Heart left ventricle (tissue), 16 donors: ENCODE measurements at regions not wholly inside any gene's neighbourhood (a gene's known extent, or its start where the extent isn't known, plus 50 kb on each side); places are given as distances from the start of the nearest gene placed in this dataset.

Experiments
- ATAC-seq, 4 donors: fragments of 200-7000 bp; cut with Tn5 transposase; one replicate each; pipeline ENCODE4 v1.9.1; 2020 to 2022; ENCODE audit warnings: moderate library complexity in 4 of 4, mild to moderate bottlenecking in 3 of 4, moderate number of reproducible peaks in 1 of 4
- DNase-seq, 5 donors: peaks; one replicate each; pipeline ENCODE4 v3.0.0-alpha.2; 2020
- H3K27ac ChIP-seq, 12 donors: fragments of 200-600 bp; sonication (generic) in 4 of 12; one replicate each; pipeline versions ENCODE4 v1.5.0 to v1.8.0; 2016 to 2022; ENCODE audit warnings: mild to moderate bottlenecking in 2 of 12
- H3K27me3 ChIP-seq, 9 donors: fragments of 200-600 bp; sonication (generic) in 2 of 9; one replicate each; pipeline versions ENCODE4 v1.5.1 to v1.8.0; 2016 to 2022; ENCODE audit warnings: mild to moderate bottlenecking in 3 of 9
- H3K36me3 ChIP-seq, 9 donors: fragments of 200-600 bp; sonication (generic) in 2 of 9; one replicate each; pipeline versions ENCODE4 v1.5.0 to v1.8.0; 2018 to 2022; ENCODE audit warnings: mild to moderate bottlenecking in 2 of 9
- H3K4me1 ChIP-seq, 12 donors: fragments of 200-600 bp; sonication (generic) in 4 of 12; one replicate each; pipeline versions ENCODE4 v1.5.0 to v1.8.0; 2016 to 2022; ENCODE audit warnings: mild to moderate bottlenecking in 3 of 12
- H3K4me3 ChIP-seq, 12 donors: fragments of 200-600 bp; sonication (generic) in 4 of 12; one replicate each; pipeline versions ENCODE4 v1.5.0 to v1.8.0; 2017 to 2022; ENCODE audit warnings: mild to moderate bottlenecking in 9 of 12, moderate library complexity in 4 of 12
- H3K9me3 ChIP-seq, 12 donors: fragments of 200-600 bp; sonication (generic) in 4 of 12; one replicate each; pipeline versions ENCODE4 v1.5.0 to v1.8.0; 2016 to 2022; ENCODE audit warnings: mild to moderate bottlenecking in 1 of 12
- CTCF ChIP-seq, 12 donors: fragments of 200-600 bp; sonication (generic) in 4 of 12; IDR thresholded peaks; one replicate each; pipeline versions ENCODE4 v1.5.0 to v1.8.0; 2018 to 2022; ENCODE audit warnings: antibody characterized with exemption in 12 of 12, mild to moderate bottlenecking in 5 of 12
- POLR2A ChIP-seq, 2 donors: fragments of 450-650 bp; IDR thresholded peaks; one replicate each; pipeline ENCODE4 v1.6.1; 2017; ENCODE audit warnings: antibody characterized with exemption in 2 of 2, mild to moderate bottlenecking in 2 of 2, moderate library complexity in 2 of 2
- WGBS, 4 donors: extraction: QIAGEN DNeasy Blood & Tissue Kit in 2 of 4; methylation state at CpG; one replicate each; pipeline versions ENCODE4 v1.1.5 to v1.1.7; 2013 to 2018; 5-methylcytosine and 5-hydroxymethylcytosine counted together
- intact Hi-C, 10 donors: fragments of 100-400 bp; cut with DNase I; formaldehyde crosslinking; loops; one replicate each; pipeline versions ENCODE4 v1.11.1 to v1.14.2; 2022
- donor health status: ischemic (EF 13 %, LVEDD 7.1; RV severe dilation, severe dysfunction).
- donor health status: healthy with polysubstance abuse.
- donor health status: DM: no; HTN: yes; CAD: no.
- donor health status: DM: no; HTN: no; CAD: no.
- donor health status: ischemic (EF 25% LVEDD 6.9; RV normal size, moderate dysfunction).
- donor health status: ischemic (EF 25% LVEDD 5.7; RV mildly dilated, moderate dysfunction).
- donor health status: healthy.
- donor health status: DM: yes; HTN: yes; CAD: no.
- donor health status: ischemic (EF 35%, LVEDD 5.7; RV mildly dilated, moderate dysfunction).
- donor health status: nonischemic (EF 11% LVEDD 7.7; RV severe dilation, severe dysfunction).
- donor health status: DM: yes; HTN: yes; CAD: no.
- donor health status: PGD.
- donor health status: ischemic (EF 29% LVEDD 5.4; RV normal size, mild dysfunction).
- donor health status: nonischemic (EF 23%, LVEDD 6.1; RV moderate dilation, normal function).

GRCh38 chr10:117619707-117620405, 77.3 kb downstream of the EMX2 start:
- no peak overlapping the region for H3K27ac ChIP-seq
- H3K36me3 ChIP-seq = no peaks in the 10 kb centered on the region
- no peaks in the 10 kb centered on the region for H3K4me1 ChIP-seq
- H3K9me3 ChIP-seq = peaks cover 0 to 5% (median 0%) of the 10 kb centered on the region in 12 donors
- intact Hi-C loops = no loop called here
- TF ChIP-seq CTCF (IDR thresholded peaks at IDR 0.05) (no peak), POLR2A (IDR thresholded peaks at IDR 0.05) (no peak)
- WGBS, 4 donors = 71 to 84% (median 81%) methylated on average over 9 of the region's 9 CpGs
- no peak for DNase-seq
- no peak overlapping the region for H3K4me3 ChIP-seq
- no peak for ATAC-seq
- H3K27me3 ChIP-seq = peaks cover 0 to 18% (median 0%) of the 10 kb centered on the region in 9 donors

GRCh38 chr10:117621196-117621595, 78.7 kb downstream of the EMX2 start:
- Histone ChIP-seq H3K27ac (no peak overlapping the region), H3K9me3 (peaks cover 0 to 5% (median 0%) of the 10 kb centered on the region in 12 donors), H3K36me3 (no peaks in the 10 kb centered on the region), H3K4me3 (no peak overlapping the region), H3K4me1 (no peaks in the 10 kb centered on the region), H3K27me3 (peaks cover 0 to 18% (median 0%) of the 10 kb centered on the region in 9 donors)
- ATAC-seq (no peak), DNase-seq (no peak)
- TF ChIP-seq CTCF (IDR thresholded peaks at IDR 0.05) = no peak
- no peak for TF ChIP-seq POLR2A (IDR thresholded peaks at IDR 0.05)
- intact Hi-C loops = no loop called here
- 74 to 83% (median 77%) methylated on average over 5 to 7 of the region's 7 CpGs for WGBS, 4 donors

DNA sequence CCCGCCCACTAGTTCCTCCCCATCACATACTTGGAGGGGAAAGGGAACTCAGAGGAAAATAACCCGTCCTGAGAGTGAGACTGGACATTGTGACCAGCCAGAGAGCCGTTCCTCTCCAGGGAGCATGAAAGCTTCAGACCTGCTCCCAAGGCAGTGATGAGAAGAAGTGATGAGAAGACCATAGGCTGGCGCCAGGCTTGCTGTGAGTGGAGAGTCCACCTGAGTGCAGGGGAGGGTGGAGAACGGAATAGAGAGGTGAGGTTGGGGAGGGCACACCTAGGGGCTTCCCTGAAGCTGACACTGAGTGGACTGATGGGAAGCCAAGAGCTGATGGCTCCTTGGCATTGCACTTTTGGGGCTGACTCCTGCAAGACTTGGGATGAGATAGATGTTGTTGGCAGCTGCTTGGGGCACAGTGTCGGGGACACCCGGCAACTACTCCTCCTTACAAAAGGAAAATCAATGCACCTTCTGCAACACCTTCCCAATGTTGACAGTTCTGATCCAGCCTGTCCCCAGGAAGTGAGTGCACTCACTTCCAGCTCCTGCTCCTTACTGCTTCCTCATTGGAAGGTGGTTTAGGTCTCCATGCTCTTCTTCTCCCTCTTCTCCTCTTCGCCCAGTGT, 79.4 kb downstream of the EMX2 start:
- ATAC-seq = no peak
- H3K27ac ChIP-seq = no peak overlapping the region
- WGBS, 4 donors = 58 to 67% (median 61%) methylated on average over 8 of the region's 8 CpGs
- no peaks in the 10 kb centered on the region for H3K4me1 ChIP-seq
- peaks cover 0 to 18% (median 0%) of the 10 kb centered on the region in 9 donors for H3K27me3 ChIP-seq
- H3K36me3 ChIP-seq = no peaks in the 10 kb centered on the region
- intact Hi-C loops = no loop called here
- no peak overlapping the region for H3K4me3 ChIP-seq
- TF ChIP-seq CTCF (IDR thresholded peaks at IDR 0.05) (no peak), POLR2A (IDR thresholded peaks at IDR 0.05) (no peak)
- H3K9me3 ChIP-seq = peaks cover 0 to 5% (median 0%) of the 10 kb centered on the region in 12 donors
- DNase-seq = no peak

DNA sequence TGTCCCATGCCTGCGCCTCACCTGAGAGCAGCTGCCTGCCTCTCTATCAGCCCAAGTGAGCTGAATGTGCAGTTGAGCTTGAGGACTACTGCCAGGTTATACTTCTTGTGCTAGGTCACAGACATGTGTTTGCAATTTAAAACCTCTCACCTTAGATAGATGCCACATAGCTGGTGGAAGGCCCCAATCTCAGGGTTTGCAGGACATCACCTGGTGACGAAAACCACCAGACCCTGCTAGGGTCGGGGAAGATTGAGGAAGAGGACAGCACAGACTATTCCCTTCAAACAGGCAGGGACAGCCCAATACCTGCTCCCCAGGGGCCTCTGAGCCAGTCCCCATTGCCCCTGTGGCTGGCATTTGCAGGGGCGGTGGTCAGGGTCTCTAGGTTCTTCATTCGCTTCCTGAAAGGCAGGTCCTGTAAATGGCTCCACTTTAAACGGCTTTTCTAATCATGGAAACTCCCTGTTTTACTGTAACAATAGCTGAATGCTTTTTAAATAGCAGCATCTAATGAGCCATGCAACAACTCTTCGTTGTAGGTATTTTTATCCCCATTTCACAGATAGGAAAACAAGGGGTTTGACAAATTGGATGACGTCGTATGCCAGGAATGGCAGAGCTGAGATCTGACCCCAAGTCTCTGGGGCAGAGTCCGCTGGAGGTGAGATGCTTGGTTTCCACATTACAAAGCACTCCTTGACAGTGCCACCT, 80.1 kb downstream of the EMX2 start:
- WGBS, 4 donors = 74 to 77% (median 76%) methylated on average over 10 of the region's 10 CpGs
- intact Hi-C loops = no loop called here
- Histone ChIP-seq H3K27ac (no peak overlapping the region), H3K9me3 (peaks cover 0 to 5% (median 0%) of the 10 kb centered on the region in 12 donors), H3K36me3 (no peaks in the 10 kb centered on the region), H3K4me3 (no peak overlapping the region), H3K27me3 (peaks cover 0 to 18% (median 0%) of the 10 kb centered on the region in 9 donors), H3K4me1 (no peaks in the 10 kb centered on the region)
- no peak for DNase-seq
- ATAC-seq = no peak
- TF ChIP-seq POLR2A (IDR thresholded peaks at IDR 0.05) = no peak
- no peak for TF ChIP-seq CTCF (IDR thresholded peaks at IDR 0.05)
